ENCODE measurements at regions not wholly inside any gene's neighbourhood (a gene's known extent, or its start where the extent isn't known, plus 50 kb on each side); places are given as distances from the start of the nearest gene placed in this dataset.

DNA sequence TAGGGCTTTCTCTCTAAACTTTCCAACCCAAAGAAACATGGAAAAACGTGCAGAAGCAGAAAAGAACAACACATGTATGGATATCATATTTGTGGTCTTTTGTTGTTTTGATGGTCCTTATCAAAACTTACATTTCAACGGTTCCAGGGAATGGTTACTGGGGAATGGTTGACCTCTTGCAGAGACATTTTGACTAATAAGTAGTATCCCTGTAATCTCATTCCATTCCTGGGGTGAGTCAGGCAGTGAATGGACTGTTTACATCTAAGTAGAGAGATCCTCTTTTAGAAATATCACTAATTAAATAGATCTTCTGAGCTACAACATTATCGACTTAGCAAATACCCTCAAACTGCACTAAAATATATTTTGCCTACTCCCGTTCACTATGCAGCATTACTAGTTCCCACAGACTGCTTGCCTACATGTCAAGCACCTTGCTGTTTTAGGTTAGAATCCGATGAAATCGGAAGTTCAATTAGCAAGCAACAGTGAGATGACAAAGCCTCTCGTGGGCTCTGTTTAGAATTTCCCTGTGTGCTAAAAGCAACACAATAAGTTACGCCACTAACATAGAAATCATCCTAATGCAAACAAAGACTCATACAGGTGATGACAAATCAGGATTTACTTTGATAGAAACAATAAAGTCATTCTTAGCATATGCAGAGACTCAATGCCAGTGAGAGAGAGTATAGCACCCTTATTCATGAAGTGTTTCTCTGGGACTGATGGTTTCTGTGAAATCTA, 797.7 kb upstream of the ARGLU1 start:
- ATAC-seq, result no peak
- no peak for DNase-seq (ENCODE audit: low spot score)

DNA sequence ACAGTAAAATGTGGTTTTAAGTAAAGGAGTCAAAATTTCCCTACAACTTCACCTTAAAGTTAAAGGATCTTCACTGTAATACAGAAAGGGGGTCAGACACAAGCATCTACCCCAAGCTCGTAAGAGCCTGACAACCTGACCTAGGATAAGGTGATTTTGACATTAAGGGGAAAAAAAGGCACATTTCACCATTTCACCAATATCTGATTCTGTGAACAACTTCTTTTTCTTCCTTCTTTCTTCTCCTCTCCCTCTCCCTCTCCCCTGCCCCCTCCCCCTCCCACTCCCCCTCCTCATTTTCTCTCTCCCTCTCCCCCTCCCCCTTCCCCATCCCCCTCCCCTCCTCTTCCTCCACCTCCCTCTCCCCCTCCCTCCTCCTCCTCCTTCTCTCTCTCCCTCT, 796.7 kb upstream of the ARGLU1 start:
- DNase-seq (ENCODE audit: low spot score), result no peak
- ATAC-seq, result no peak

DNA sequence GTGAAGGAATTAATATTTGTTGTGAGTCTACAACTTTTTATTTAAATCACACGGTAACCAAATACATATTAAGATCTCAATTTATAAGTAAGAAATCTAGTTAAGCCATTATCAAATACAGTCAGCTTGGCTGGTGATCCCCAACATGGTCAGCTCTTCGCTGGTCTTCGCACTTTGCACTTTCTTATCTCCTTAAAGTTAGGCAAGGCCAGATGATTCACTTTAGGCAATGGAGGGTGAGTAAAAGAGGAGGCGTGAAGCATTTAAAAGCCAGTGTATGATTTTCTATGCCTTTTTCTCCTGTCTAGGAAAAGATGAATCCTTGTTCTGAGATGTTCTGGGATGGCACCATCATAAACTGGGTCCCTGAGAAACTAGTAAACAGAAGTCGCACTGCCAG, 793.7 kb upstream of the ARGLU1 start:
- ATAC-seq (no peak), DNase-seq (ENCODE audit: low spot score) (no peak)

DNA sequence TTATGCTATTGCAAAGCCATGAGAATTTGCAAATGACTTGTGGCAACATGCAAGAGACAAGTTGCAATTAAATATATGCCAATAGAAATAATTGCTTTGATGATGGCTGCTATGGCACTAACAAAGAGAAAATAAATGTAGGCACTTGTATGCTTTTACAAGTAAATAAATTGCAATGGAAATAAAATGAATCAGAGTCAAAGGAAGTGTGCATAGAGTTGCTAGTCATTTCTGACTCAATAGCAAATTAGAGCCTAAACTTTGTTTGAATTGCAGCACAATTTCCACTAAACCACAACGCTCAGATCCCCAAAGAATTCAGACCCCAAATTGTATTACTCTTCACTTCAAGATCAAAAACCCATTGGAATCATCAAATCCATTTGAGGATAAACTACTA, 792.1 kb upstream of the ARGLU1 start:
- no peak for ATAC-seq
- no peak for DNase-seq (ENCODE audit: low spot score)

DNA sequence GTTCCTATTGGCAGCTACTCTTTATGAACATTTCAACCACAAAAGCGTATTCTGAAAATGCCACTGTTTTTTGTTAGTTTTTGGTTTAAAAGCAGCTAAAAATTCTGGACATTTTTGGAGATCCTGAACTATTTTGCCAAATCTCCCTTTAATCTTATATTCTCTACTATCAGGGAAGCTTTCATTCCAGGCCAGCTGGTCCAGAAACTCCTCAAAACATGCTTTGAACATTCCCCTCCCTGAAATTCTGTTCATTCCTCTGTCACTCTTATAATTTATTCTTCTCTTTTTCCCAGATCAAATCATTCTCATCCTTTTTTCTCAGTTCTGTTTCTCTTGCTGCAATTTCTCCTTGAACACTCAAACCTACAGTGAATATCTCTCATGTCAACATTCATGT, 790.9 kb upstream of the ARGLU1 start:
- DNase-seq (ENCODE audit: low spot score), result no peak
- no peak for ATAC-seq

DNA sequence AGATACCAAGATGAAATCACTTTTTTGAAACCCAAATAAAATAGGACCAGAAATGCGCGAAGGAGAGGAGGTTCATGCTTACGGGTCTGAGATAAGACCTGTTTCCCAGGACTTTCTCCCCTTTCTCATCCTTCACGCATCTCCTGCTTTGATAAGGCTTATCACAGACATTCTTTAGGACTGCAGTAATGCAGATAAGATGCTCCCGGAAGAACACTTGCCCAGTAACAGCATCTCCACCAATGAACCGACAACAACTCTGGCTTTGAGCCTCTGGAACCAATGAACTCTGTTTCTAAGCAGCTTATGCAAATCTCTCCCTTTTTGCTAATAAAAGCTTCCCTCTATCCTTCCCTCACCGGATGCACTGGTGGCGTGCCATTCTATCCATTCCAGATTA, 783.4 kb upstream of the ARGLU1 start:
- no peak for DNase-seq (ENCODE audit: low spot score)
- ATAC-seq, result no peak

DNA sequence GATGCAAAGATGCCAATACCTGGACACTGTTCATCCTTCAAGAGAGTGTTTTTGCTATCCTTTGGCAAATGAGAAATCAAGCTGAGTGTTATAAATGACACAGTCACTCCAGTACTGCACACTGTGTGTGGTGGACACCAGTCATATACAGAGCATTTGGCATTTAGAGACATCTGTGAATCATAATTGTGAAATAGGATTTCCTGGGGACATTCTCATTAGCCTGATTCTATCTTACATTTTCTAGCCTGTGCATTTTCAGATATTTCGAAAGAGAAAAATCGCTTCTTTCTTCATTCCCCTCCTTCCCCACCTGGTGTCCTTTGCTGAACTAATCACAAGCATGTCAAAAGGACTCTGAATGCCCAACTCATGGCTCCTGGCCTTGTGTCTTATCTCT, 781.0 kb upstream of the ARGLU1 start:
- no peak for DNase-seq (ENCODE audit: low spot score)
- no peak for ATAC-seq

DNA sequence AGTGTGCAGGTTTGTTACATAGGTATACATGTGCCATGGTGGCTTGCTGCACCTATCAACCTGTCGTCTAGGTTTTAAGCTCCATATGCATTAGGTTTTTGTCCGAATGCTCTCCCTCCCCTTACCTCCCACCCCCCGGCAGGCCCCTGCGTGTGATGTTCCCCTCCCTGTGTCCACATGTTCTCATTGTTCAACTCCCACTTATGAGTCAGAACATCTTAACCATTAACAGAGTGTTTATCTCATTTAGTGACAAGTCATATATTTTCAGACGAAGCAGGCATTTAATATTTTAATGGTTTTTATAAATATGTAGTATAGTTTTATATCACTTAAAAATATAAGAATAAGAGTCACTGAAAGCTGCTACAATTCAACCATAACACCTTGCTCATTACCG, 780.5 kb upstream of the ARGLU1 start:
- DNase-seq (ENCODE audit: low spot score), result no peak
- no peak for ATAC-seq

DNA sequence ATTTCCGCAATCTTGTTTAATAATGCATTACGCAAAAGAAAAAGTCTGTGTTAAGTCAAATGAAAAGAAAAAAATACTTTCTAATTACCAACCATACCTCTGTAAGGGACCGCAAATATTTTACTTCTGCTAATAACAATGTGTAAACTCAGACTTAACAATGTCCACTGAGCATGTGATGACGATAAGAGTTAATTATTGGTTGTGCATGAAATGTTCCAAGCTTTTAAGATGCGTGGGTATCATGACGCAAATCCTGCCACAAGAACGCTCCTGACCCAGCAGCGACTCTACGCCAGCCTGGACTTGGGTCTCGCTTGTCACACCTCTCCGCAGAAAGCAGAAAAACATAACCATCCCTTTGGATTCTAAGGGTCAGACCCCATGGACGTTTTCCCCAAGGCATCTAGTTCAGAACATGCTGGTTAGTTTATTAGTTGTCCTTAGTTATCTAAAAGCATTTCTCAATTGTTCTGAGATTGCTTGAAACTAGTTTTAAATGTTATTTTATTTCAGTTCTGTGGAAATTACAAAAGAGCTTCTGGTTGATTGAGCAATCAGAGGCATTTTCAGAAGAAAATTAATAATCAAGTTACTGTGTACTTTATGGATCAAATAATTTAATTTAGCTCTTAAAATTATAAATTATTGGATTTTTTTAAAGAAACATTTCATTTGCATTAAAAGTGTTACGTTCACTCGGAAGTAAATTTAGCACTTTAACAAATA, 779.9 kb upstream of the ARGLU1 start:
- no peak for DNase-seq (ENCODE audit: low spot score)
- ATAC-seq, result no peak

DNA sequence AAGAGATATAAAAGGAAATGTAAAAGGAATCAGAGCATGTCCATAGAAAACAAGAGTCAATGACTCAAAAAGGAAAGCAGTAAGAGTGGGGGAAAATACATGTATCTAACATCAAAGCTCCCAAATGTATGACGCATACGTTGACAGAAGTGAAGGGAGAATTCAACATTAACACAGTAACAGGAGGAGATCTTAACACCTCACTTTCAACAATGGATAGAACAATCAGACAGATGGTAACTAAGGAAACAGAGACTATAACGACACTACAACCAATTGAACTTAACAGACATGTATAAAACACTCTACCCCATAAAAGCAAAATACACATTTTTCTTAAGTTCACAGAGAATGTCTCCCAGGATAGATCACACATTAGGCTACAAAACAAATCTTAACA, 774.8 kb upstream of the ARGLU1 start:
- no peak for DNase-seq (ENCODE audit: low spot score)
- ATAC-seq, result no peak

DNA sequence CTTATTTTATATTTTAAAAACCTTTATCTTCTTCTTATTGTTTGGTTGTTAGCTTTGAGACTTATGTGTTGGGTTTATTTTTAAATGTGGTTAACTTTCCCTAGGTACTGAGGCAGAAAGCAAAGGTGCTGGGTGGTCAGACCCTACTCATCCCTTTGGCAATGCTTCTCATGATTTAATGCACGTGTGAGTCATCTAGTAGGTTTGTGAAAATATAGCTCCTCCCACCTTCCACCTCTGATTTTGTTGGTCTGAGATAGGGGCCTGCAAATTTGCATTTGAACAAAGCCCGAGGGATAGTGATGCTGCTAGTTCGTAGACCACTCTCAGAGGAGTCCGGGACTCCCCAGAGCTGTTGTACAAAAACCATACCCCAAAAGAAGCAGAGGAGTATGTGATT, 771.3 kb upstream of the ARGLU1 start:
- ATAC-seq, result no peak

DNA sequence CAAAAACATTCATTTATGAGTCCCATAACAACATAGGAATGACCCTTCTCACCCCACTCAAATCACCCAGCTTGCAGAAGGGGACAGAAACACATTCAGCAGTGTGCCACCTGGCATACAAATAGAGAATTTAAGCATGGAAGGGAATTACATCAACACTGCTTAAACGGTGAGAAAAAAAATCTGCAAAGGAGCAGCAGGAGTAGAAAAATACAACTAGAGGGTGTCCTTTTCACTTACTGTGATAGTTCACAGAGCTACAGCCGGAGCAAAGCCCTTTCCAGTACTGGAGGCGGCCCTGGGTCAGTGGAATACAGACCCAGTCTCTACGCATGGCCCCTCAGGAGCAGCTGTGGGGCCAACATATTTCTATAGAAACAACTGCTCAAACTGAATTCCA, 764.3 kb upstream of the ARGLU1 start:
- no peak for DNase-seq (ENCODE audit: low spot score)
- ATAC-seq, result no peak

More for the DNA sequence above, 771.3 kb upstream of the ARGLU1 start:
- DNase-seq (ENCODE audit: low spot score), result no peak

DNA sequence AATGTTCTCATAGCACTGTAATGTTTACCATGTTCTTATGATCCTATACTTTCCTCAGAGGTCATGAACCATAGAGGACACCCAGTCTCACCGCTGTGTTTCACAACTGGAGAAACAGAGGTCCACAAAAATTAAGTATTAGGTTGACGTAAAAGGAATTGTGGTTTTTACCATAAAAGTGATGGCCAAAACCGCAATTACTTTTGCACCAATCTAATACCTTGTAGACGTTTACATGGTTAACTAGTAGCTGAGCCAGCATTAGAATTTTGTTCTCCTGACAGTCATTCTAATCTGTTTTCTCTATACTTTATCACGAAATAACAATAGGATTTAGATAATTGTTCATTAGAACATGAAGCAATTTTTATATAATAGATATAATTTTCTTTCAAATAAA, 763.4 kb upstream of the ARGLU1 start:
- ATAC-seq (no peak), DNase-seq (ENCODE audit: low spot score) (no peak)

DNA sequence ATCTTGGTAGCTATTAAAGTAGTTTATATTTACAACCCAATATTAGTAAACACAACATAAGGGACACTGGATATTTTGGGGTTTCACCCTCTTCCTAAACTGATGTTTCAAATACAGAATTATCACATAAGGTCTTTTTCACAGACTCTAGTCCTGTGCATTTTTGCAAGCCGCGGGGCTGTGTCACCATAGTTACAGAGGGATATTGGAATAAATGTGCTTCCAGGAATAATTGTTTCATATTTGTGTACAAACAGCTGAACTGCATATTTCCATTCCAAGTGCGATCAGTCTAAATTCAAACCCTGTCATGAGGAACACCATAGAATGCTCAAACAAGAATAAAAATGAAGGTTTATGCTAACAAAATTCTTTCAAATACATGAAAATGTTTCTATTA, 762.5 kb upstream of the ARGLU1 start:
- DNase-seq (ENCODE audit: low spot score) (no peak), ATAC-seq (no peak)

DNA sequence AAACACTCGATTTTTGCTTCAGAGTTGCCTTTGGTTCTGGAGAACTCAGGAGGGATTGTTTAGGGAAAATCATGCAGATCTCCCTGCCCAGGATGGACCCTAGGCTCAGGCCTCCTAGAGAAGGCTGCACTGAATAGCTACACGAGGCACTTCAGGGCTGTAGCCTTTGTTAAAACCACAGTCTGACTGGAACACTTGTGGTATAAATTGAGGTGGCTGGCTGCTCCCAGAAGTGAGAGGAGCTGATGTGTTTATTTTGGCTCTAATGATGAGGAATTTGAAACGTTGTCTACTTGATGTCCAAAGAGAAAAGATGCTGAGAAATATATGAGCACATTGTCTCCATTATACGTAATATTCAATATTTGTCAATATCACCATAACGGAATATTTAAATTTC, 762.1 kb upstream of the ARGLU1 start:
- ATAC-seq (no peak), DNase-seq (ENCODE audit: low spot score) (no peak)

DNA sequence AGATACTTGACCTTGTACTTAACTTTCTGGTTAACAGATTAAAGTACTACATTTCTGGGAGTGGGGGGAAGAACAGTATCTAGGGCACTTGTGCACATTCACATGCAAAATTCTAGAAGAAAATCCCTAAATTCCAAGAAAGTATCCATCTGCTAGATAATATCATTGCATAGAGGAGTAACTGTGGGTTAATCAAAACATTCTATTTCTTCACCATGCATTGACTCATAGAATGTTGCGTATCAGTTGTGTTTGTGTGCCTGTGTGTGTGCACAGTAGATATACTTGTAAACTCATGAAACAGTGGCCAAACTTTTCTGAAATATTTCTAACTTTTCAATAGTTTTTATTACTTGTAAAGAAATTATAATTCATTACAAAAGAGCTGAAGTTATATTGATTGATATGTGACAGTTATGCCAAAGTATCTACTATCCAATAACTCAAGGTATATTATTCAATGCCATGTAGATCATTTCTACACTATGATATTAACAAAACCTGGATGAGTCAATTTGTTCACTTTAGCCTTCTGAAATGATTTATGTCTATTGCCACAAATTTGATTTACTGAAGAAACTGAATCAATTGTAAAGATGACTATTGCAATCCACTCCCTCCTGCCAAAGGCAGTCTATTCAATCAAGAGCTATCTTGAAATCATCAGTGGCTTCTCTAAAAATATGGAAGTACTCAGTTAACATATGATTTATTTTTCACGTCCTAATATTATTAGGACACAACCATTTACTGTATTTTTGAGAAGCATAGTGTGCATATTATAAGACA, 756.7 kb upstream of the ARGLU1 start:
- DNase-seq (ENCODE audit: low spot score), result no peak
- ATAC-seq, result no peak

DNA sequence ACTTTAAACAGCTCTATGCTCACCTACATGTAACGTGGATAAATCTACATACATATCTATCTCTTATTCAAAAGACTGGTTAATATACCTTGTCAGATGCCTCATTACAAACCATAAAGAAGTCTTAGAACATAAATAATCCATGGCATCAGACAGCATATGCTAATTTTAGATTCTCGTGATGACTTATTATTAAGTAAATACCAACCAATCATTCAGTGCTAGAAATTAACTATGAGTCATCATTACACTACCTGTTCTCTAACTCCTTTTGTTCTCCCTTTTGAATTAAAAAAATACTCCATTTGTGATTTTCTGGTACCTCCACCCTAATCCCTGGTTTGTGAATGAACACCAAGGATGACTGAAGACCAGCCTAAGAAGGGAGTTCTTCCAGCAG, 754.3 kb upstream of the ARGLU1 start:
- ATAC-seq, result no peak
- no peak for DNase-seq (ENCODE audit: low spot score)

DNA sequence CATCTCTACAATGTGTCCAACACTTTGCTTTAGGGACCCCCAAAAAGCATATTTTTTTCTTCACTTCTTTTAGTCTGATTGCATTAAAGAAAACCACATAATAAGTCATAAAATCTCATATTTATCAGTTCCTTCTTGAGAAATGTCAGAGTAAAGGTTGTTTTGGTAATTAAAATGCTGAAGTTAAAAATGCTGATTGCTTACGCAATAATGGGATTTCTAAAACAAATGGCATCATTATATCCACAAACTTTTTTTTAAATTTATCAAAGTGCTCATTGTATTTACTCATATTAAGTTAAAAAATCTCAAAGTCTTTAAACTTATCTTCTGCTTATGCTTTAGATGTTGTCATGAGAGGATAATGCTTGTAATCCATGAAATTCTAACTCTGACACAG, 737.2 kb upstream of the ARGLU1 start:
- no peak for ATAC-seq

DNA sequence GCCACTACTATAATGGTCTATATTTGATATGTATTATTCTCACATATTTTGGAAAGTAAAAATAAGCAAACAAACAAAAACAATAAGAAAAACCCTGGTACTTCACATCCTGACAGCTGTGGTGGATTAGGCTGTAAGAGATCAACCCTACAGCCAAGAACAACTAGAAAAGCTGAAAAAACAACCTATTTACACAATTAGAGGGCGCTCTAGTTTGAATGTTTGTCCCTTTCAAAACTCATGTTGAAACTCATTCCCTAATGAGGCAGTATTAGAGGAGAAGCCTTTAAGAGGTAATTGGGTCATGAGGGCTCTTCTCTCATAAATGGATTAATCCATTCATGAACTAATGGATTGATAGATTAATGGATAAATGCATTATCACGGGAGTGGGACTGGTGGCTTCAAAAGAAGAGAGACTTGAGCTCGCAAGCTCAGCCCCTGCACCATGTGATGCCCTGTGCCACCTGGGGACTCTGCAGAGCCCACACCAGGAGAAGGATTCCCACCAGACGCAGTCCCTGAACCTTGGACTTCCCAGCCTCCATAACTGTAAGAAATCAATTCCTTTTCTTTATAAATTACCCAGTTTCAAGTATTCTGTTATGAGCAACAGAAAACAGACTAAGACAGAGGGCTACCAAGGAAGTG, 733.9 kb upstream of the ARGLU1 start:
- no peak for DNase-seq (ENCODE audit: low spot score)
- ATAC-seq, result no peak

More for the DNA sequence above, 737.2 kb upstream of the ARGLU1 start:
- DNase-seq (ENCODE audit: low spot score), result no peak

DNA sequence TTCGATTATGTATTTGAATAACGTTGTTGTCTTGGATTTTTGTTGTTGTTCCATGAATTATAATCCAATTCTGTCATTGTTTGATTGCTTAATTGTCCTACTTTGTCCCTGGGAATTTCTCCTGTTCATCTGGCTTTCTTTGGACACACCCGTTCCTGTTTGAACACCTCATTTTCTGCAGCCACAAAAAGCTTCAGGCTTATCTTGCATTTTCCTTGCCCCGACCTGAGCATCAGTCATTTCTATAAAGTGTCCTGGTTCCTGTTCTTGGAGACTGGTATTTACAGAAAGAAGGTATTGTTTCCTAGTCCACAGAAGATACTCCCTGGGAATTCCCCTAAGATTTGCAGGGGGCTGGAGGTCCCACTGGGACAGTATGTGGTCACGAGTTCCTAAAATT, 731.8 kb upstream of the ARGLU1 start:
- DNase-seq (ENCODE audit: low spot score) (no peak), ATAC-seq (no peak)

DNA sequence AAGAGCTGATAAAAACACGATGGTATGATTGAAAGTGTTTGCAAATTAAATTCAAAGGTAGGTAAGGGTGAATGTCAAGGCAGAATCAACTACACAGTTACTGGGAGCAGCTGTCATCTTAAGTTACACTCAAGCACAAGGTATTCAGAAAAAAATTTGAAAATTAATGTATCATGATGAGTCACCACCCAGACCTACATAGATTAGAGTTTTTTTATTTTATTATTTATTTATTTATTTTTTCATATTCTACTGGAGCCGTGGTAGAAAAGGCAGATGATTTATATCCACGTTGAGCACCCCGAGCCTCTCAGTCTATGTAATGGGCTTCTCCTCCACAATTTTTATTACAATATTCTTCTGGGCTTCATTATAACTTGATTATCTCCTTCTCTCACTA, 728.9 kb upstream of the ARGLU1 start:
- ATAC-seq (no peak), DNase-seq (ENCODE audit: low spot score) (no peak)

Measured in left lobe of liver (tissue), 2 donors.